NOMO-1 treated with DMSO at 0.1 percent for 48 hours (cell line): ENCODE measurements at regions not wholly inside any gene's neighbourhood (a gene's known extent, or its start where the extent isn't known, plus 50 kb on each side); places are given as distances from the start of the nearest gene placed in this dataset.

Experiments used
- DNase-seq: peaks from one replicate; lab custom pipeline; 2025; ENCODE audit not compliant: unreplicated experiment; lab: John Stamatoyannopoulos, UW

GRCh38 chr21:41689289-41689583, 77.6 kb downstream of the RIPK4 start:
- DNase-seq, result no peak

GRCh38 chr21:41687633-41688032, 79.2 kb downstream of the RIPK4 start:
- no peak for DNase-seq

GRCh38 chr21:41686664-41687063, 80.2 kb downstream of the RIPK4 start:
- DNase-seq, result no peak

- no peak for DNase-seq
Observed at GRCh38 chr21:41685511-41686149, 81.2 kb downstream of the RIPK4 start.

- no peak for DNase-seq
Observed at GRCh38 chr21:41684381-41685245, 82.2 kb downstream of the RIPK4 start.

GRCh38 chr21:41683815-41684214, 83.0 kb downstream of the RIPK4 start:
- DNase-seq, result no peak

GRCh38 chr21:41682719-41683179, 84.1 kb downstream of the RIPK4 start:
- DNase-seq, result no peak

- DNase-seq, result no peak
Observed at GRCh38 chr21:41681939-41682718, 84.7 kb downstream of the RIPK4 start.

GRCh38 chr21:41681348-41681801, 85.5 kb downstream of the RIPK4 start:
- DNase-seq, result peak; percentile 36

GRCh38 chr21:41680444-41681347, 86.2 kb downstream of the RIPK4 start:
- peak; percentile 57 for DNase-seq

GRCh38 chr21:41678924-41679318, 87.9 kb downstream of the RIPK4 start:
- peak; percentile 95 for DNase-seq

- peak; percentile 2 for DNase-seq
Observed at GRCh38 chr21:41678016-41678923, 88.6 kb downstream of the RIPK4 start.

- no peak for DNase-seq
Observed at GRCh38 chr21:41677671-41678015, 89.2 kb downstream of the RIPK4 start.

- DNase-seq, result no peak
Observed at GRCh38 chr21:41676198-41676597, 90.7 kb downstream of the RIPK4 start.

- DNase-seq, result no peak
Observed at GRCh38 chr21:41675574-41675973, 91.3 kb downstream of the RIPK4 start.

GRCh38 chr21:41674402-41674801, 92.5 kb downstream of the RIPK4 start:
- DNase-seq, result peak; percentile 67

GRCh38 chr21:41673596-41674335, 93.1 kb downstream of the RIPK4 start:
- DNase-seq, result no peak

GRCh38 chr21:41673071-41673470, 93.8 kb downstream of the RIPK4 start:
- no peak for DNase-seq

GRCh38 chr21:41672543-41672915, 94.3 kb downstream of the RIPK4 start:
- no peak for DNase-seq
